Stimulated activated CD4-positive, alpha-beta T cell treated with anti-CD3 and anti-CD28 coated beads, Interleukin-15, amount 100 ng/mL, for 1 hour (primary cell): ENCODE measurements at regions not wholly inside any gene's neighbourhood (a gene's known extent, or its start where the extent isn't known, plus 50 kb on each side); places are given as distances from the start of the nearest gene placed in this dataset.
"Not testable (repeated sequence)": the region's sequence is repeated elsewhere in the genome, so short reads cannot be mapped to it uniquely, and the experiment has no call there.

Experiments used
- DNase-seq, 2 donors: peaks; one replicate each; pipeline ENCODE4 v3.0.0-alpha.2; 2020; ENCODE audit warnings: low read depth in 1 of 2, low spot score in 1 of 2

GRCh38 chr1:172834609-172835008, 175.7 kb downstream of the FASLG start:
- DNase-seq, result no peak

- DNase-seq, result no peak
These were observed 176.9 kb downstream of the FASLG start for GRCh38 chr1:172835834-172836233.

- DNase-seq, result no peak
These were observed 179.1 kb downstream of the FASLG start for GRCh38 chr1:172837816-172838679.

- DNase-seq, result no peak
These were observed 179.9 kb downstream of the FASLG start for GRCh38 chr1:172838680-172839313.

GRCh38 chr1:172839639-172840038, 180.7 kb downstream of the FASLG start:
- DNase-seq, result not testable (repeated sequence)

GRCh38 chr1:172843444-172843843, 184.5 kb downstream of the FASLG start:
- no peak for DNase-seq

- DNase-seq, result peak; percentile 10 to 29
These were observed 186.5 kb downstream of the FASLG start for GRCh38 chr1:172845371-172845770.

GRCh38 chr1:172845865-172846264, 187.0 kb downstream of the FASLG start:
- no peak for DNase-seq

GRCh38 chr1:172847814-172848213, 188.9 kb downstream of the FASLG start:
- not testable (repeated sequence) for DNase-seq

- DNase-seq, result no peak
These were observed 190.8 kb downstream of the FASLG start for GRCh38 chr1:172849653-172850052.

- DNase-seq, result no peak
These were observed 192.2 kb downstream of the FASLG start for GRCh38 chr1:172851077-172851476.

- DNase-seq, result no peak
These were observed 193.0 kb downstream of the FASLG start for GRCh38 chr1:172851856-172852255.

- not testable (repeated sequence) for DNase-seq
These were observed 194.8 kb downstream of the TNFSF18 start for GRCh38 chr1:172855983-172856382.

GRCh38 chr1:172863031-172863430, 187.7 kb downstream of the TNFSF18 start:
- no peak for DNase-seq

GRCh38 chr1:172867216-172867818, 183.4 kb downstream of the TNFSF18 start:
- no peak for DNase-seq

- no peak for DNase-seq
These were observed 179.7 kb downstream of the TNFSF18 start for GRCh38 chr1:172870901-172871606.

- DNase-seq, result no peak
These were observed 175.8 kb downstream of the TNFSF18 start for GRCh38 chr1:172874950-172875349.

- DNase-seq, result no peak
These were observed 174.8 kb downstream of the TNFSF18 start for GRCh38 chr1:172875892-172876291.

GRCh38 chr1:172882385-172882784, 168.4 kb downstream of the TNFSF18 start:
- no peak for DNase-seq

- no peak for DNase-seq
These were observed 167.9 kb downstream of the TNFSF18 start for GRCh38 chr1:172882791-172883386.

GRCh38 chr1:172883387-172883791, 167.4 kb downstream of the TNFSF18 start:
- no peak for DNase-seq
